ENCODE measurements at regions not wholly inside any gene's neighbourhood (a gene's known extent, or its start where the extent isn't known, plus 50 kb on each side); places are given as distances from the start of the nearest gene placed in this dataset.

- Histone ChIP-seq H3K27ac (ENCODE audit: control insufficient read depth, insufficient read depth, low read length) (no peak overlapping the region), H3K4me3 (ENCODE audit: control insufficient read depth in 2 of 3, extremely low read depth in 1 of 3, insufficient read depth in 2 of 3, low read depth in 1 of 3, low read length in 3 of 3) (no peak overlapping the region), H3K4me1 (ENCODE audit: control insufficient read depth, extremely low read depth, insufficient read depth, low read length) (no peaks in the 10 kb centered on the region), H3K9ac (ENCODE audit: control insufficient read depth, extremely low read depth, insufficient read depth, low read length) (no peak overlapping the region), H3K36me3 (ENCODE audit: control insufficient read depth in 2 of 2, extremely low read depth in 1 of 2, insufficient read depth in 2 of 2, low read length in 2 of 2) (no peaks in the 10 kb centered on the region), H3K79me2 (ENCODE audit: control insufficient read depth, insufficient read depth, low read length) (no peaks in the 10 kb centered on the region), H3K27me3 (ENCODE audit: control insufficient read depth, extremely low read depth, insufficient read depth, low read length) (no peaks in the 10 kb centered on the region), H4K20me1 (ENCODE audit: control insufficient read depth, extremely low read depth, insufficient read depth, low read length) (no peaks in the 10 kb centered on the region), H2AFZ (ENCODE audit: control insufficient read depth, low read length) (no peak overlapping the region), H3K9me3 (ENCODE audit: control insufficient read depth, low read depth, low read length) (peaks cover 2% of the 10 kb centered on the region), H3K9me1 (ENCODE audit: control insufficient read depth, extremely low read depth, insufficient read depth, low read length) (no peaks in the 10 kb centered on the region), H3K4me2 (ENCODE audit: control insufficient read depth, extremely low read depth, insufficient read depth, low read depth, low read length) (no peak overlapping the region)
- DNase-seq (ENCODE audit: low read depth, low spot score), result no peak
- no peak for TF ChIP-seq CTCF (optimal IDR thresholded peaks at IDR 0.05 in 1 of 3, IDR thresholded peaks at IDR 0.05 in 1 of 3, conservative IDR thresholded peaks at IDR 0.05 in 1 of 3; ENCODE audit: extremely low read depth in 1 of 3, insufficient read depth in 2 of 3, low read length in 3 of 3)
- TF ChIP-seq EZH2 (IDR thresholded peaks at IDR 0.05; ENCODE audit: low read length), result no peak
- FAIRE-seq, result no peak
- dilution Hi-C loops (cut with MboI; ENCODE audit: extremely low pct_ligation_motif_present, low sequenced_read_pairs), result no loop called here
Measured at GRCh38 chr19:32173836-32174235, 171.6 kb upstream of the ZNF507 start.

GRCh38 chr19:32174386-32175113 lies 170.9 kb upstream of the ZNF507 start:
- FAIRE-seq (no peak), DNase-seq (ENCODE audit: low read depth, low spot score) (no peak)
- Histone ChIP-seq H3K79me2 (ENCODE audit: control insufficient read depth, insufficient read depth, low read length) (no peaks in the 10 kb centered on the region), H3K4me2 (ENCODE audit: control insufficient read depth, extremely low read depth, insufficient read depth, low read depth, low read length) (no peak overlapping the region), H3K27me3 (ENCODE audit: control insufficient read depth, extremely low read depth, insufficient read depth, low read length) (no peaks in the 10 kb centered on the region), H3K27ac (ENCODE audit: control insufficient read depth, insufficient read depth, low read length) (no peak overlapping the region), H3K4me3 (ENCODE audit: control insufficient read depth in 2 of 3, extremely low read depth in 1 of 3, insufficient read depth in 2 of 3, low read depth in 1 of 3, low read length in 3 of 3) (no peak overlapping the region), H3K9me3 (ENCODE audit: control insufficient read depth, low read depth, low read length) (peaks cover 6% of the 10 kb centered on the region), H2AFZ (ENCODE audit: control insufficient read depth, low read length) (no peak overlapping the region), H4K20me1 (ENCODE audit: control insufficient read depth, extremely low read depth, insufficient read depth, low read length) (no peaks in the 10 kb centered on the region), H3K9me1 (ENCODE audit: control insufficient read depth, extremely low read depth, insufficient read depth, low read length) (no peaks in the 10 kb centered on the region), H3K9ac (ENCODE audit: control insufficient read depth, extremely low read depth, insufficient read depth, low read length) (no peak overlapping the region), H3K4me1 (ENCODE audit: control insufficient read depth, extremely low read depth, insufficient read depth, low read length) (no peaks in the 10 kb centered on the region), H3K36me3 (ENCODE audit: control insufficient read depth in 2 of 2, extremely low read depth in 1 of 2, insufficient read depth in 2 of 2, low read length in 2 of 2) (no peaks in the 10 kb centered on the region)
- dilution Hi-C loops (cut with MboI; ENCODE audit: extremely low pct_ligation_motif_present, low sequenced_read_pairs), result no loop called here
- TF ChIP-seq EZH2 (IDR thresholded peaks at IDR 0.05; ENCODE audit: low read length) (no peak), CTCF (optimal IDR thresholded peaks at IDR 0.05 in 1 of 3, IDR thresholded peaks at IDR 0.05 in 1 of 3, conservative IDR thresholded peaks at IDR 0.05 in 1 of 3; ENCODE audit: extremely low read depth in 1 of 3, insufficient read depth in 2 of 3, low read length in 3 of 3) (no peak)

Measured in keratinocyte (primary cell).